ENCODE measurements at regions not wholly inside any gene's neighbourhood (a gene's known extent, or its start where the extent isn't known, plus 50 kb on each side); places are given as distances from the start of the nearest gene placed in this dataset.

GRCh38 chr13:32857077-32857476, 159.1 kb upstream of the KL start:
- no peak for DNase-seq
- H3K4me2 ChIP-seq (ENCODE audit: low read depth, low read length), result no peak overlapping the region
- H3K27ac ChIP-seq (ENCODE audit: low read length), result no peak overlapping the region
- H3K79me2 ChIP-seq (ENCODE audit: low read length), result no peaks in the 10 kb centered on the region
- no peak for TF ChIP-seq EZH2phosphoT487 (IDR thresholded peaks at IDR 0.05; ENCODE audit: low read length)
- no peak for TF ChIP-seq CTCF (IDR thresholded peaks at IDR 0.05; ENCODE audit: low read length)
- no peak for TF ChIP-seq EZH2 (optimal IDR thresholded peaks at IDR 0.05; ENCODE audit: low read depth, low read length)
- H3K9me3 ChIP-seq (replicated peaks; ENCODE audit: insufficient read depth, low read length), result no peaks in the 10 kb centered on the region
- no peak overlapping the region for H2AFZ ChIP-seq (ENCODE audit: low read length)
- no peaks in the 10 kb centered on the region for H4K20me1 ChIP-seq (ENCODE audit: insufficient read depth, low read length)
- no peak overlapping the region for H3K9ac ChIP-seq (ENCODE audit: low read length)
- H3F3A ChIP-seq (ENCODE audit: insufficient read depth, low read length), result no peaks in the 10 kb centered on the region
- H3K9me2 ChIP-seq (replicated peaks; ENCODE audit: insufficient read depth, low read length), result no peaks in the 10 kb centered on the region
- H3K27me3 ChIP-seq (replicated peaks; ENCODE audit: insufficient read depth, low read length), result no peaks in the 10 kb centered on the region
- H3K36me3 ChIP-seq (replicated peaks; ENCODE audit: insufficient read depth, low read length), result no peaks in the 10 kb centered on the region
- H3K4me3 ChIP-seq (ENCODE audit: low read length), result no peak overlapping the region
- no peaks in the 10 kb centered on the region for H3K4me1 ChIP-seq (ENCODE audit: low read length)

- Histone ChIP-seq H3K4me3 (ENCODE audit: low read length) (no peak overlapping the region), H3K27ac (ENCODE audit: low read length) (no peak overlapping the region), H3K27me3 (replicated peaks; ENCODE audit: insufficient read depth, low read length) (no peaks in the 10 kb centered on the region), H3K9me2 (replicated peaks; ENCODE audit: insufficient read depth, low read length) (no peaks in the 10 kb centered on the region), H3K4me2 (ENCODE audit: low read depth, low read length) (no peak overlapping the region), H2AFZ (ENCODE audit: low read length) (no peak overlapping the region), H3F3A (ENCODE audit: insufficient read depth, low read length) (no peaks in the 10 kb centered on the region), H4K20me1 (ENCODE audit: insufficient read depth, low read length) (no peaks in the 10 kb centered on the region), H3K79me2 (ENCODE audit: low read length) (no peaks in the 10 kb centered on the region), H3K9me3 (replicated peaks; ENCODE audit: insufficient read depth, low read length) (no peaks in the 10 kb centered on the region), H3K4me1 (ENCODE audit: low read length) (no peaks in the 10 kb centered on the region), H3K36me3 (replicated peaks; ENCODE audit: insufficient read depth, low read length) (no peaks in the 10 kb centered on the region), H3K9ac (ENCODE audit: low read length) (no peak overlapping the region)
- TF ChIP-seq CTCF (IDR thresholded peaks at IDR 0.05; ENCODE audit: low read length) (no peak), EZH2 (optimal IDR thresholded peaks at IDR 0.05; ENCODE audit: low read depth, low read length) (no peak), EZH2phosphoT487 (IDR thresholded peaks at IDR 0.05; ENCODE audit: low read length) (no peak)
- no peak for DNase-seq
Measured at GRCh38 chr13:32857689-32858088, 158.5 kb upstream of the KL start.

GRCh38 chr13:32859707-32860292, 156.4 kb upstream of the KL start:
- no peak overlapping the region for H3K27ac ChIP-seq (ENCODE audit: low read length)
- H4K20me1 ChIP-seq (ENCODE audit: insufficient read depth, low read length), result no peaks in the 10 kb centered on the region
- H3K9me2 ChIP-seq (replicated peaks; ENCODE audit: insufficient read depth, low read length), result no peaks in the 10 kb centered on the region
- H3F3A ChIP-seq (ENCODE audit: insufficient read depth, low read length), result no peaks in the 10 kb centered on the region
- H3K36me3 ChIP-seq (replicated peaks; ENCODE audit: insufficient read depth, low read length), result no peaks in the 10 kb centered on the region
- H2AFZ ChIP-seq (ENCODE audit: low read length), result no peak overlapping the region
- no peaks in the 10 kb centered on the region for H3K79me2 ChIP-seq (ENCODE audit: low read length)
- no peak overlapping the region for H3K9ac ChIP-seq (ENCODE audit: low read length)
- DNase-seq, result no peak
- H3K27me3 ChIP-seq (replicated peaks; ENCODE audit: insufficient read depth, low read length), result no peaks in the 10 kb centered on the region
- no peaks in the 10 kb centered on the region for H3K9me3 ChIP-seq (replicated peaks; ENCODE audit: insufficient read depth, low read length)
- no peak overlapping the region for H3K4me3 ChIP-seq (ENCODE audit: low read length)
- no peaks in the 10 kb centered on the region for H3K4me1 ChIP-seq (ENCODE audit: low read length)
- H3K4me2 ChIP-seq (ENCODE audit: low read depth, low read length), result no peak overlapping the region
- TF ChIP-seq EZH2 (optimal IDR thresholded peaks at IDR 0.05; ENCODE audit: low read depth, low read length) (no peak), CTCF (IDR thresholded peaks at IDR 0.05; ENCODE audit: low read length) (no peak), EZH2phosphoT487 (IDR thresholded peaks at IDR 0.05; ENCODE audit: low read length) (no peak)

All from MM.1S (cell line).